GM21360 (cell line): ENCODE measurements at regions not wholly inside any gene's neighbourhood (a gene's known extent, or its start where the extent isn't known, plus 50 kb on each side); places are given as distances from the start of the nearest gene placed in this dataset.
"Not testable (repeated sequence)": the region's sequence is repeated elsewhere in the genome, so short reads cannot be mapped to it uniquely, and the experiment has no call there.

Experiments used
- ATAC-seq: cut with Tn5 transposase; IDR thresholded peaks from one replicate; pipeline ENCODE4 v1.9.1; 2021; ENCODE audit warnings: mild to moderate bottlenecking, moderate library complexity; ENCODE audit not compliant: unreplicated experiment

DNA sequence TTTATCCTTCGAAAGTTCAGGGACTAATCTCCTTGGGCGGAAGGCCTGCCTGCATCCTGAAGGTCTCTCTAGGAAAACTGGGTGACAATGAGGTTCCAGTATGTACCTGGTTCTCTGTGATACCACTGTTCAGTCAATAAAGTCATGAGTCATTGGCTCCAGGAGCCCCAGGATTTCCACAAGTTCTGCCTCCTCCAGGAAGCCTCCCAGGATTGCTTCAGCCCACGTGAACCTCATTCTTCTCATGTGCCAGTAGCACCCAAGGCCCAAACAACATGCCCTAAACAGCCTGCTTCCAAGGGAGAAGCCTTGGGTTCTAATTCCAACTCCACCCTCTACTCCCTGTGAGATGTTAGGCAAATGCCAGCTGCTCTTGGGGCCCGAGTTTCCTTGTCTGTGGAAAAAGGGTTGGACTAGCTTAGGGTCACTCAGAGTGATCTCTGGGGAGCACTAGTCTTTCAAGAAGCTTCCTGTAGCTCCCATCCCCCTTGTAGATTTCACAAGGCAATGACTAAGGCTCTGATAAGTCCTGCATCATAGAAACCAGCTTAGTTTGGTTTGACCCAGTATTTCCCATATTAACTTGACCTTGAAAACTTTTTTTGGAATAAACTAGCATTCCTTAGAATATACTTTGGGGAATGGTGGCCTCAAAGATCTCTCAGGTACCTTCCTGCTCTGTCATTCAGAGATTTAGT lies 118.3 kb upstream of the ATP2B2 start:
- no peak for ATAC-seq

DNA sequence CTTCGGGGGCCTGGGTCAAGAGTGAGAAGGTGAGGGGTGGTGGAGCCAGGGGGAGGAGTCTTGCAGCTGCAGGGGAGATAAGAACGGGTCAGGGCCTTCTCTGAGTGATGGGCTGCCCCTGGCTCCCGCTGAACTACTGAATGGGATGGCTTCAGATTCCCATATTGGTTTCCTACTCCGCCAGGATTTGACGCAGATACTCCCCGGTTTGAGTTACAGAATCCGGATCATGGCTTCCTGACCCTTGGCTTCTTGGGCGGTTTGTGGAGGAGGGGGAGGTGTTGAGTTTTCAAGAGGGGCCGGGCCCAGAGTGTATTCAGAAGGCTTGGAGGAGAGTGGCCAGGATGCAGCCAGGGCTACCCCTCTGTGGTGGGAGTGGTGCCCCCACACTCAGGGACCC lies 119.9 kb upstream of the ATP2B2 start:
- no peak for ATAC-seq

DNA sequence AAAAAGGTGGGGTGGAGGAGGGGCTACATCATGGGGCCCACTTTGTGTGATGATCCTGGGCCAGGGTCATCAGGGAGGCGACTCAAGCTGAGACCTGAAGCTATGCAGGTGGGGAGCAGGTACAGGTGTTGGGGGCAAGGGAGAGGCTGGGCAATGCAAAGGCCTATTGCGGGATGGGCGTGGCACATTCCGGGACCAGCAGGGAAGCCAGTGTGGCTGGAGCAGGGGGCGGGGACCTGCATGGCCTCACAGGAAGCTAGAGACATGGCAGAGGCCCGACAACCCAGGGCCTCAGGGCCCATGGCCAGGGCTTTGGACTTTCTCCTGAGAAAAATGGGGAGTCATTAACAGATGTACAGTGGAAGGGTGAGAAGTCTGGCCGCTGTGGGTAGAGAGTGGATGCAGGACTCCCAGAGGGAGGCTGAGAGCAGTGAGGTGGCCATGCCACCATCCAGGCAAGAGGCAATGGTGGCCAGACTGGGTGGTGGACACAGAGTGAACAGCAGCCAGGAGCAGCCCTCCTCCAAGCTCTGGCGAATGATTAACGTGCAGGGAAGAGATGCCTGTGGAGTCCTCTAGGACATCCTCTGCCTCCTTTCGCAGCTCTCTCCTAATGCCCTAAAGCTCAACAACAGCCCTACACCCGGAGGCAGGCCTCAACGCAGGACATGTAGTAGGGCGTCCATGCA lies 122.6 kb upstream of the ATP2B2 start:
- ATAC-seq = no peak

DNA sequence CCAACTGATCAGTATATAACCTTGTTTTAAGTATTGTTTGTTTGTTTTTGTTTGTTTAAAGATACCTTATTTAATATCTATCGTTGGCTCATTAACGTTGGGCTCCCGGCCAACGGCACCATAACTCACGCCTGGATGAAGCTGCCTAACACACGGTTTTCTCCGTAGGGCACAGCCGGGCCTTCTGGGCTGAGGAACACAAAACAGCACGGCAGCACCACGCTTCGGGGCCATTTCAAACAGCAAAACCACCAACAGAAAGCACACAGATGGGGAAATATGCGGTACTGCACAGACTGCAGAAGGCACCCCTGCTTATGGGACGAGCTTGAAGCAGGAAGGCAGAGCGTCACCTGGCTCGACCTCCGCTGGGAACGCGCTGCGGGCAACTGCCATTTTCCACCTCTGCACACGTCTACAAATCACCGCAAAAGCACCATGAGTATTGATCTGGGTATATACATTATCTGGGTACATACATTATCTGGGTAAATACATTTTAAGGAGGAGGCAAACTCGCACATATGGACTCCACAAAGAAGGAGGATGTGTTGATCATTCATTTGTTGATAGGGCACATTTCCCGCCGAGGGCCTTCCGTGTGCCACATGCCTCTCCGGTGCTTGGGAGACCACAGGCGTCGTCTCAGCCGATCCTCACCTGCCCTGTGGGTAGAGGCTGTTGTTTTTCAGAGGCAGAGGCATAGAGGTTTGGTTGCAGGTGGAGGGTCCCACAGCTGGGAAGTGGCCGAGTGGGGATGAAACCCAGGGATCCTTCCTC lies 123.7 kb upstream of the ATP2B2 start:
- ATAC-seq = no peak

DNA sequence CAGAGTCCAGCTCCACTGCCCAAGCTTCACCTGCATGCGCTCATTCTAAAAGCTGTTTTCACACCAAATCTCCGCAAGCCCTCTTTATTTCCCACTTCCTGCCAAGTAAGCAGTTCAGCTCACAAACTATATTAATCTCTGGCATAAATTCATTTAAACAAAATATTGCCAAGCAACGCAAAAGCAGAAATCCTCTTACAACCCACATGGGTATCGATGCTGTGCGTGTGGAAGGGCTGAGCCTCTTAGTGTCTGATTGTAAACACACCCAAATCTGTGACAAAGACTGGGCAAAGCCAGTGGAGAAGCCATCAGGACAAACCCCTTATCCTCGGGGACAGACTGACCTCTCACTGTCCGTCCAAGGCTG lies 124.3 kb upstream of the ATP2B2 start:
- ATAC-seq = no peak

DNA sequence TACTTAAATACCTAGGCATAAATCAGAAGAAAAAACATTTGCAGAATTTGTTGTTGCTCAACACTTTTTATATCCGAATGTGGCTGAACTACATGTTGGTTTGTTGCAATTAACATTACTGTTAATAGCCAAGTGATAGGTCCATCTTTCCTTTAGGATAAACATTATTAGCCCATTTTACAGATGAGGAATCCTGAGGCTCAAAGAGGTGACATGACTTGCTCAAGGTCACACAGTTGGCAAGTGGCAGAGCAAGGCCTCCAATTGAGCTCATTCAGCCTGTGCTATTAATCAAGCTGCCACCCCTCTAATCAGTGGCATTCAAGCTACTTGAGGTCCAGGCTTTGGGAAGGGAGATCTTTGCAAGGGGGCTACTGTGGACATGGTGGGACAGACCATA lies 125.8 kb upstream of the ATP2B2 start:
- ATAC-seq = no peak

DNA sequence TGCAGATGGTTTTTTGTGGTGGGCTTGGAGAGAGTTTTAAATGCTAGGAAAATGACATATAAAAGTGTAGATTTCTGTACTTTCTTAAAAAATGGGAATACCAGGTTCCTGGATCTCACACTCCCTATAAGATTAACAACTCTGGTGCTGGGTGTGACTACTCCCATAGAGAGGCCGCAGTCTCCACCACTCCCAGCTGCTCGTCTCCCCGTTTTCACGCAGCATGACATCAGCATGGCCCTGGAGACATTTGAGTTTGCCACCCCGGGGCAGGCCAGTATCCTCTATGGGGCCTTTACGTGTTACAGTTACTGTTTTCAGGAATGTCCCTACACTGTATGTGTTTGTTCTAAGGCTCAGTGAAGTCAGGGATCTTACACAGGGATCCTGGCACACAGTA lies 126.7 kb upstream of the ATP2B2 start:
- ATAC-seq = no peak

DNA sequence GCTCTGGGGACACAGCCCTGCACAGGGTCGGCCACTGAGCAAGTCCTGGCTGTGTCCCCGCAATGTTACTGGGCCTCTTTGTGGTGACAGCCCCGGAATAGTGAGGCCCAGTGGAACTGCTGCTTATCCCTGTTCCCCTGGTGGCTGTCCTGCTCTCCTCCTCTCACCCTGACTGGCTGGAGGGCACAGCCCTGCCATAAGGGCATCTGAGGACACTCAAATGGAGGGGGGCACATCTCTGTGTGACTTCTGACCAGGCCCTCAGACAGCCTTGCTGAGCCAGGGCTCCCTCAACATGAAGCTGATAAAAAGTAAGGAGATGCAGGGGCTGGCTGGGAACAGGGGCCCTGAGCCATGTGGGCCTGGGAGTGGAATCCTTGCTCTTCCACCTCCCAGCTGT lies 127.4 kb upstream of the ATP2B2 start:
- no peak for ATAC-seq

DNA sequence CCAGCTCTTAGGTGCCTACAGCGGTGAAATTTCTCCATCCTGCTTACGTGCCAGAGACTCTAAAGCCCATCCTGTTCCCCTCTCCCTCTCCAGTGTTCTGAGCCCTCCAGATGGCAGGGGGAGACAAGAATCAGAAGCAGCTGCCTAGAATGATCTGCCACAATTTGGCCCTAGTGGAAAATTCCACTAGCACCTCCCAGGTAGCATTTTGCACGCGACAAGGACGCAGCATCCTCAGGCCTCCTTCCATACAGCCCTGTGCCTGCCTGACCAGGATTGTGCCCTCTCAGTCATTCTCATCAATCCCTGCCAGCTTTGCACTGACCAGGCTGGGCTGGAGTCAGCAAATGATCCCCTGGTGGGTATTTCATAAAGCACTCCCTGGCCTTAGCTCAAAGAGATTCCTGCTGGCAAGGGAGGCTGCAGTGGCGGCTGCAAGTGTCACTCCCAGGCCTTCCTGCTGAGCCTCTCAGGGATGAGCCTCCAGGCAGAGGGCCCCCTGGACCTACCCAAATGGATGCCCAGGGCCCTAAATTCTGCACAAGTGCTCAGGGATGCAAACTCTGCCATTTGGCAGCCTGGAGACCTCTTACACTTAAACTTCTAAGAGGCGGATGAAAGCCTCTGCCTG lies 130.2 kb upstream of the ATP2B2 start:
- ATAC-seq = no peak

DNA sequence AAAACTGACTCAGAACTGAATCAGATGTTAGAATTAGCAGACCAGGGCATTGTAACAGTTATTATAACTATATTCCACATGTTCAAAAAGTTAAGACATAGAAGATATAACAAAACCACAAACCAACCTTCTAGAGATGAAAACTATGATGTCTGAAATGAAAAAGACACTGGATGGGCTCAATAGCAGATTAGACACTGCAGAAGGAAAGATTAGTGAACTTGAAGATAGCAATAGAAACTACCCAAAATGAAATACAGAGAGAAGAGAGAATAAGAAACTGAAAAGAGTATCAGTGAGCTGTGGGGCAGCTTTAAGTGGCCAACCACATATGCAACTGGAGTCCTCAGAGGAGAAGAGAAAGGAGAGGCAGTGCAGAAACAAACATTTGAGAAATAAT lies 132.0 kb upstream of the ATP2B2 start:
- ATAC-seq = no peak

DNA sequence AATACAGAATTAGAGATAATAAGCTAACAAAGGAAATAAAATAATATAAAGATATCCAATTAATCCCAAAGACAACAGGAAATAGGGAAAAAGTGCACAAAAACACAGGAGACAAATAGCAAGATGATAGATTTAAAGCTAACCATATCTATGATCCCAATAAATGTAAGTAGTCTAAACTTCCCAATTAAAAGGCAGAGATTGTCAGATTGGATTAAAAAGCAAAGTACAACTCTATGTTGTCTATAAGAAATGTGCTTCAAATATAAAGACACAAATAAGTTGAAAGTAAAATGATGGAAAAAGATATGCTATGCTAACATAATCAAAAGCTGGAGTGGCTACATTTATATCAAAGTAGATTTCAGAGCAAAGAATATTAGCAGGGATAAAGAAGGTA lies 133.1 kb upstream of the ATP2B2 start:
- no peak for ATAC-seq

DNA sequence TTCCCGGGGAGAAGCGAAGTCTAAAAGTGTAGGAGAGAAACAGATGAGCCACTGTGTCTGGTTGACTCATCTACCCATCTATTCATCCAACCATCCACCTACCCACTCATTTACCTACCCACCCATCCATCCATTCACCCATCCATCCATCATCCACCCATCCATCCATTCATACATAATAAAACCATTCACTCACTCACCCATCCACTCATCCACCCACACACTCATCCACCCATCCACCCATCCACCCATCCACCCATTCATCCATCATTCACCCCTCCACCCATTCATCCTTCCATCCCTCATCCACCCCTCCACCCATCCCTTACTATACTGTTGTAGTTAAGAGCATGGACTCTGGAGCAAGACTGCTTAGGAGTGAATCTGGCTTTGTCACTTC lies 136.4 kb upstream of the ATP2B2 start:
- no peak for ATAC-seq

DNA sequence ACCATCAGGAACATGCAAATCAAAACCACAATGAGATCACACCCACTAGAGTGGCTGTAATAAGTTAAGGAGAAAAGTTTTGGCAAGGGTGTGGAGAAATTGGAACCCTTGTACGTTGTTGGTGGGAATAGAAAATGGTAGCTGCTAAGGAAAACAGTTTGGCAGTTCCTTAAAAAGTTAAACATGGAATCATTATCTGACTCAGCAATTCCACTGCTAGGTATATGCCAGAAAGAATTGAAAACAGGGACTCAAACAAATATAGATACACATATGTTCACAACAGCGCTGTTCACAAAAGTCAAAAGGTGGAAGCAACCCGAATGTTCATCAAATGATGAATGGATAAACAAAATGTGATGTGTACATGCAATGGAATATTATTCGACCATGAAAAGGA lies 138.8 kb upstream of the ATP2B2 start:
- no peak for ATAC-seq

DNA sequence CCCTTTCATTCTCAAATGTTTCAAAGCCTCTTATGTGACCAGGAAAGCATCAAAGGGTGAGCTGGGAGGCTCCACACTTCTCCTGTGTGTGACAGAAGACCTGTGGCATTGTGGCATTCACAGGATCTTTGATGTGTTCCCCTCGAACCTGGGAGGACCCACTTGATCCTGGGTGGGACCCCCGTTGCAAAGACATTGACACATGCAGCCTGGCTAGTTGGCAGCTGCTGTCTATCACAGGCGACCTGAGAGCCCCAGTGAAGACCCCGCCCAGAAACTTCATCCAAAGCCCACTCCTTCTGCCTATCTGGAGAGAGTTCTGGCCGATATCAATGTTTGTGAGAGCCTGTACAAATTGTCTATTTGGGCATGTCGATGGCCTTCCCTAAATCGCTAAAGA lies 140.4 kb upstream of the ATP2B2 start:
- no peak for ATAC-seq

DNA sequence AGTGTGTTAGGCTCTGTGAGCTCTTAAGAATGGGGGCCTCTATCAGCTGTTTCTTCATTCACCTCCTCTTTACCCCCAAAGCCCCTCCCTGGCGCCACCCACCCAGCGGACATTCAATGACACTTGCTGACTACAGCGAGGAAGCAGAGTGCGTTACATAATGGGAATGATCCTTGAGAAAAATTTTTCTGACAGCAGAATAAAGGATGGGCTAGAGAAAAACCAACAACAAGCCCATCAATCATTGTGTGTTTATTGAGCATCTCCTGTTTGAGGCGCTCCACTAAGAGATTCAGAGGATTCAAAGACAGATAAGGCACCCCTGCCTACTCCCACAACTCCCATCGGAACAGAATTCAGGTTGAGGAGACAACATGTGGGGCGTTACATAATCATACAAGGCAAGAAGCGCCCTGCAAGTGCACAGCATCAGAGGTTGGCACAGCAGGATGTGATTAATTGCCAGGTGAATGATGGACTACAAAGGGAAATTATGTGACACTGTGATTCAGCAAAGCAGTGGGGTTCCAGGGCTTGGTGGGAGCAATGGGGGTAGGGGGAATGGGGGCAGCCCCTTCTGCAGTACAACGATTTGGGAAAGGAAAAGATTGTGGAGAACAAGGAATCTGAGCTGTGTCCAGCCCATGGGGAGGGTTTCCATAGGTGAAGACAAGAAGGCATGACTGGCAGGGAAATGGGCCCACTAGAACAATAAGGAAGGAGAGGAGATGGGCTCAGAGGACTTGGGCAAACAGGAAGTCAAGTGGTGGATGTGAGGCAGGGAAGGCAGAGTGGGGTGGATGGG lies 141.3 kb upstream of the ATP2B2 start:
- ATAC-seq = no peak

DNA sequence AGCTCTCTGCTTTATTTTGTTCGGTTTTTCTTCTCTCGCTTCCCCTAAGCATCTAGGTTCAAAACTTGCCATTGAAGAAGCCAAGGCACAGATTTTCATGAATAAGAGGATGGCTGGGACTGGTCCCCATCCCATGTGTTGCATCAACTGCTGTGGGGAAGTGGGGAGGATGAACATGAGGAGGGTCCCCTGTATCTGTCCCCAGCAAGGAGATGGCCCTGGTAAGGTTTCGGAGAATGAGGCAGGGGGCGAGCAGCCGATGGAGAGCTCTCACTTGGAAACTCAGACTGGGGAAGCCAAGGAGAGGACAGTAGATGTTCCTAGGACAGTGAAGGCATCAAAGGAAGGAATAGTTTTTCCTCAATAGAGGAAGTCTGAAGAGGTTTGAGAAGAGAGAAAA lies 142.0 kb upstream of the ATP2B2 start:
- ATAC-seq = no peak

DNA sequence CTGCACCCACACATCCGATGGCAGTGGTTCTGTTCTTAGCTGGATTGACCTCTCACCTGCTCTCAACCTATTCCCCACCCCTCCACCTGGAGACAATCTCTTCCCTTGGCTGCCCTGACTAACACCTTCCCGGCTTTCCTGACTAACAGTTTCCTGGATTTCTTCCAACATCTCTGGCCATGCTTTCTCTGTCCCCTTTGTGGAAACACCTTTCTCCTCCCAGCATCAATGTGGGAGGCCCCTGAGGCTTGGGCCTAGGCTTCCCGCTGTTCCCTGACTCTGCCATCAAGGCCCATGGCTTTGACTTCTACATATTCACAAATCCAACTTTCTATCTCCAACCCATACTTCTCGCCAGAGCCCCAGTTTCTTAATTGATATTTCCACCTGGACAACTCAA lies 142.8 kb upstream of the ATP2B2 start:
- no peak for ATAC-seq

DNA sequence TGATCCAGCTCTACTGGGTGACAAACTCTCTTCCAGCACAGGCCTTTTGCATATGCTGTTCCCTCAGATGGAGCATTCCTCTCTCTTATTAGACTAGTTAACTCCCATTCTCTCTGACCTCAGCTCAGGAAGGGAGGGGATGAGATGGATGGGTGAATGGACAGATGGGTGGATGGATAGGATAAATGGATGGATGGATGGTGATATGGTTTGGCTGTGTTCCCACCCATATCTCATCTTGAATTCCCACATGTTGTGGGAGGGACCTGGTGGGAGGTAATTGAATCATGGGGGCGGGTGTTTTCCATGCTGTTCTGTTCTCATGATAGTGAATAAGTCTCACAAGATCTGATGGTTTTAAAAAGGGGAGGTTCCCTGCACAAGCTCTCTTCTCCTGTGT lies 144.1 kb upstream of the ATP2B2 start:
- not testable (repeated sequence) for ATAC-seq

DNA sequence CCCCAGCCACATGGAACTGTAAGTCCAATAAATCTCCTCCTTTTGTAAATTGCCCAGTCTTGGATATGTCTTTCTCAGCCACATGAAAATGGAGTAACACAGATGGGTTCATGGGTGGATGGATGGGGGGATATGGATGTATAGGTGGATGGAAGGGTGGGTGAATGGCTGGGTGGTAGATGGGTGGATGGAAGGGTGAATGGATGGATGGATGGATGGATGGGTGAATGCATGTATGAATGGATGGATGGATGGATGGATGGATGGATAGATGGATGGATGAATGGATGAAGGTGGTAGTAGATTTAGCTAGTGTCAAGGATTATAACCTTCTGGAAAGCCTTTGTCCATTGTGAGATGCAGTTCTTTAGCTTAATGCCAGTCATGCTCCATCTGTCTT lies 146.1 kb upstream of the ATP2B2 start:
- ATAC-seq = no peak

DNA sequence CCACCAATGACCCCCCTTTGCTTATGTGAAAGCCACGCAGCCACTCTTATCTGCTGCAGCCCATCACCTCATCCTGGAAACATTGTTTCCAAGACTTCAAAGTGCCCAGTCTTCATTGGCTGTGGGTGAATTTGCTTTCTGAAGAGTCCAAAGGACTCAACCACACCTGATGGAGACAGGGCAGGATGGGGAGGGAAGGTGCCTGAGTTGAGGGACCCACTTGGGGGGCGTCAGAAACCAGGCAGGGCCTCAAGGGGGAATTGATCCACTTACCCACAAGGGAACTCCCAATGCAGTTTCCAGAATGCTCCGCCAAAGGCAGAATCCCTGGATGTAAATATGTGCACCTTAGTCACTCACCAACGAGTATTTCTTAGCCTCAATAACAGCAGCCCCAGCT lies 147.9 kb upstream of the ATP2B2 start:
- no peak for ATAC-seq
